Lung (tissue), 11 donors: ENCODE measurements at regions not wholly inside any gene's neighbourhood (a gene's known extent, or its start where the extent isn't known, plus 50 kb on each side); places are given as distances from the start of the nearest gene placed in this dataset.
"Not testable (repeated sequence)": the region's sequence is repeated elsewhere in the genome, so short reads cannot be mapped to it uniquely, and the experiment has no call there.

Experiments used
- ATAC-seq: fragments of 200-7000 bp; cut with Tn5 transposase; one replicate; pipeline ENCODE4 v1.9.1; 2020; ENCODE audit warnings: moderate number of reproducible peaks; ENCODE audit not compliant: insufficient read depth, low FRiP score
- DNase-seq, 3 donors: peaks; one replicate each; pipeline ENCODE4 v3.0.0-alpha.2; 2013 to 2017
- H3K27ac ChIP-seq, 2 donors: one replicate each; pipeline ENCODE4 v1.5.1; 2013; ENCODE audit warnings: mild to moderate bottlenecking in 2 of 2, moderate library complexity in 2 of 2, control low read depth in 1 of 2, inconsistent platforms in 1 of 2, low read depth in 1 of 2, low read length in 1 of 2
- H3K27me3 ChIP-seq, 3 donors: one replicate each; pipeline ENCODE4 v1.5.1; 2013; ENCODE audit warnings: low read length in 2 of 3; ENCODE audit not compliant: control insufficient read depth in 3 of 3, insufficient read depth in 3 of 3
- H3K36me3 ChIP-seq, 4 donors: one replicate each; pipeline ENCODE4 v1.5.1; 2013; ENCODE audit warnings: low read length in 4 of 4, mild to moderate bottlenecking in 1 of 4, moderate library complexity in 1 of 4; ENCODE audit not compliant: control insufficient read depth in 4 of 4, insufficient read depth in 4 of 4
- H3K4me1 ChIP-seq, 5 donors: one replicate each; pipeline ENCODE4 v1.5.1; 2013; ENCODE audit warnings: low read length in 5 of 5, mild to moderate bottlenecking in 2 of 5, moderate library complexity in 1 of 5; ENCODE audit not compliant: control insufficient read depth in 5 of 5, insufficient read depth in 5 of 5
- H3K4me3 ChIP-seq: one replicate; pipeline ENCODE4 v1.5.1; 2013; ENCODE audit warnings: mild to moderate bottlenecking, control low read depth, moderate library complexity
- H3K9ac ChIP-seq, 2 donors: one replicate each; pipeline ENCODE4 v1.5.1; 2013; ENCODE audit warnings: low read length in 2 of 2, control low read depth in 1 of 2; ENCODE audit not compliant: insufficient read depth in 1 of 2
- H3K9me3 ChIP-seq, 4 donors: one replicate each; pipeline ENCODE4 v1.5.1; 2013; ENCODE audit warnings: low read length in 3 of 4, mild to moderate bottlenecking in 1 of 4, moderate library complexity in 1 of 4; ENCODE audit not compliant: control insufficient read depth in 4 of 4, insufficient read depth in 3 of 4
- WGBS, 2 donors: extraction: QIAGEN DNeasy Blood & Tissue Kit; methylation state at CpG; one replicate each; pipeline ENCODE4 v1.1.7; 2013; 5-methylcytosine and 5-hydroxymethylcytosine counted together
- TF ChIP-seq, protein P1 (sequence below): IDR thresholded peaks from 2 replicates; pipeline ENCODE4 v1.5.1; 2012; ENCODE audit warnings: mild to moderate bottlenecking; ENCODE audit errors: control extremely low read depth, extremely low read depth
- donor health status: control.
- donor health status: control.
- donor health status: Bipolar disorder and iron deficiency.
- donor health status: healthy.
- donor health status: DM: yes; HTN: yes; CAD: no.

DNA sequence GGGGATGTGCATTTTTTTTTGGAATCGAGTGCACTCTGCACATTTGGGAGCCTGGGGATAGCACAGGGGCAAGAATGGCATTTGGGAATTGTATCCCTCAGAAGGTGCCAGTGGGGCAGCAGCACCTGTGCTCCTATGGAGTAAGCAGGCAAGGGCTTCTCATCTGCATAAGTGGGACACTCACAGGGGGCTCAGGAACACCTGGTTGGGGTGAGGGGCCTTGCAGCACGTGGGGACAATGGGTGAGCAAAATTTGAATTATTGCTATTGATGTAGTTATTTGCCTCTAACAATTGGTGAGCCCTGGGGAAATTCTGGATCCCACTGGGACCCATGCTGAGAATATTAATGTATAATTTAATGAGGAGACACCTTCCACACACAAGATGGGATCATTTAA lies 274.2 kb downstream of the TTC6 start:
- TF ChIP-seq, protein P1, sequence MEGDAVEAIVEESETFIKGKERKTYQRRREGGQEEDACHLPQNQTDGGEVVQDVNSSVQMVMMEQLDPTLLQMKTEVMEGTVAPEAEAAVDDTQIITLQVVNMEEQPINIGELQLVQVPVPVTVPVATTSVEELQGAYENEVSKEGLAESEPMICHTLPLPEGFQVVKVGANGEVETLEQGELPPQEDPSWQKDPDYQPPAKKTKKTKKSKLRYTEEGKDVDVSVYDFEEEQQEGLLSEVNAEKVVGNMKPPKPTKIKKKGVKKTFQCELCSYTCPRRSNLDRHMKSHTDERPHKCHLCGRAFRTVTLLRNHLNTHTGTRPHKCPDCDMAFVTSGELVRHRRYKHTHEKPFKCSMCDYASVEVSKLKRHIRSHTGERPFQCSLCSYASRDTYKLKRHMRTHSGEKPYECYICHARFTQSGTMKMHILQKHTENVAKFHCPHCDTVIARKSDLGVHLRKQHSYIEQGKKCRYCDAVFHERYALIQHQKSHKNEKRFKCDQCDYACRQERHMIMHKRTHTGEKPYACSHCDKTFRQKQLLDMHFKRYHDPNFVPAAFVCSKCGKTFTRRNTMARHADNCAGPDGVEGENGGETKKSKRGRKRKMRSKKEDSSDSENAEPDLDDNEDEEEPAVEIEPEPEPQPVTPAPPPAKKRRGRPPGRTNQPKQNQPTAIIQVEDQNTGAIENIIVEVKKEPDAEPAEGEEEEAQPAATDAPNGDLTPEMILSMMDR = no peak
- Histone ChIP-seq H3K27me3 (no peaks in the 10 kb centered on the region), H3K36me3 (no peaks in the 10 kb centered on the region), H3K27ac (no peak overlapping the region), H3K4me3 (no peak overlapping the region), H3K4me1 (peaks cover 0 to 2% (median 0%) of the 10 kb centered on the region in 5 donors), H3K9ac (no peak overlapping the region), H3K9me3 (no peaks in the 10 kb centered on the region)
- WGBS, 2 donors = 59 to 61% methylated on average over 2 of the region's 2 CpGs
- no peak for DNase-seq
- no peak for ATAC-seq

DNA sequence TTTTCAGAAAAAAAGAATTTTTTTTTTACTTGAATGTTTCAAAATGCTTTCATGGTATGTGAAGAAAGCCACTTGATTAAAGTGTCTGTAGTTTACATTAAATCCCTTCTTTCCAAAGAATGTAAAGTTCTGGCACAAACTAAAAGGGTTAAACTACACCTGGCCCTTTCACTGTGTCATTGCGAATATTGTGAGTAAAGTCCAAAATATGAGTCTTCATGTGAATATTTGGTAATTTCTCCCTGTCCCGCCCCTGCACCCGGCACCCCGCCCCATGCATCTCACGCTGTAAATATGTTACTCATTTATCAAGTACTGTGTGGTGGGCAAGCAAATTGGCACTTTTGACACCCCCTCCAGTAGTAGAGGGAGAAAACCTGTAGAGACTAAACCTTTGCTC lies 274.7 kb downstream of the TTC6 start:
- H3K27me3 ChIP-seq = no peaks in the 10 kb centered on the region
- H3K27ac ChIP-seq = no peak overlapping the region
- no peak overlapping the region for H3K4me3 ChIP-seq
- H3K9ac ChIP-seq = no peak overlapping the region
- DNase-seq (no peak), ATAC-seq (no peak)
- no peaks in the 10 kb centered on the region for H3K36me3 ChIP-seq
- TF ChIP-seq, protein P1 = no peak
- 90 to 93% methylated on average over 5 of the region's 5 CpGs for WGBS, 2 donors
- H3K9me3 ChIP-seq = no peaks in the 10 kb centered on the region
- peaks cover 0 to 2% (median 0%) of the 10 kb centered on the region in 5 donors for H3K4me1 ChIP-seq

DNA sequence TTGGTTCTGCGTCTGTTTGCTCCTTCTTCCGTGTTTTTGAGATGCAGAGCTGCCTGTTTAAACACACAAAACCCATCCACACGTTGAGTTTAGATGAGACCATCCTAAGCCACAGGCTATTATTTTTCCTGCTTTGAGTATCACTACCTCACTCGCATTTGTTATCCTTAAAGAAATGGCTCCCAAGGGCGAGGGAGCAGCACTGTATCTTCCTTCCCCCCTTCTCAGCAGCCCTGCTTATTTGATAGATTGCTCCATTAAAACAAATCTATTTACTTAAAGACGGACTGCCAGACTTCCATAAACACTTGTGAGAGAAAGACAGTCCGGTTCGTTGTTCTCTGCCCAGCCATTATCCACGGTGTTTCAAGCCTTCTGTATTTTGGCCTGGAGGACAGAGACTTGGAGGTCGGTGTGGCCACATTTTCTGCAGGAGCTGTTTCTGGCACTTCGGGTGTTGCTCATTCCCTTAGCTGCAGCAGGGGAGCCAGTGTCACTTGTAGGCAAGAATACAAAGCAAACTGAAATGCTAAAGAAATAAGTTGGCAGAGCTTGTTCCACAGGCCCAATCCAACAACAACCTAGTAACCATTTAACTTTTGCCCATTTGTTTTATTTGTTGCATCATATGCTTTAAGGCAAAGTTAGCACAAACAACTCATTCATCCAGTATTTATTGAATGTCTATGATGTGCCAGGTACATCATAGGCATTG lies 275.4 kb downstream of the TTC6 start:
- DNase-seq = peak in 1 of 3 donors; percentile 18
- ATAC-seq = no peak
- TF ChIP-seq, protein P1 = no peak
- Histone ChIP-seq H3K27me3 (no peaks in the 10 kb centered on the region), H3K27ac (no peak overlapping the region), H3K9me3 (no peaks in the 10 kb centered on the region), H3K36me3 (no peaks in the 10 kb centered on the region), H3K9ac (no peak overlapping the region), H3K4me3 (no peak overlapping the region), H3K4me1 (peaks cover 0 to 2% (median 0%) of the 10 kb centered on the region in 5 donors)
- 60 to 70% methylated on average over 11 of the region's 11 CpGs for WGBS, 2 donors

DNA sequence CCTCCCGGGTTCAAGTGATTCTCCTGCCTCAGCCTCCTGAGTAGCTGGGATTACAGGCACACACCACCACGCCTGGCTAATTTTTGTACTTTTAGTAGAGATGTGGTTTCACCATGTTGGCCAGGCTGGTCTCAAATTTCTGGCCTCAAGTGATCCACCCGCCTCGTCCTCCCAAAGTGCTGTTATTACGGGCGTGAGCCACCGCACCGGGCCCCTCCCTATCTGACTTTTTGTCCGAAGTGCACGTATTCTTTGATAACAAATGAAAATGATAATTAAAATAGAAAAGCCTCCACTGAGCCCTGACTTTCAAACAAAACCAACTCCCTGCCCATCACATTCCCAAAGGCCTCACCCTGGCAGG lies 278.6 kb downstream of the TTC6 start:
- not testable (repeated sequence) for DNase-seq
- 91 to 94% methylated on average over 10 of the region's 10 CpGs for WGBS, 2 donors

More for the DNA sequence above, 278.6 kb downstream of the TTC6 start:
- not testable (repeated sequence) for ATAC-seq, H3K4me3 ChIP-seq, H3K4me1 ChIP-seq, H3K27me3 ChIP-seq, H3K36me3 ChIP-seq, H3K9ac ChIP-seq, H3K9me3 ChIP-seq, H3K27ac ChIP-seq
